GM23248 (cell line): ENCODE measurements at regions not wholly inside any gene's neighbourhood (a gene's known extent, or its start where the extent isn't known, plus 50 kb on each side); places are given as distances from the start of the nearest gene placed in this dataset.
A peak's percentile ranks its signal among the peaks of the same experiment; 100 is the strongest.

ENCODE experiments used
- DNase-seq: peaks from one replicate; pipeline ENCODE4 v3.0.0-alpha.2; 2015
- H2AFZ ChIP-seq: fragments of 200-600 bp; sonication (generic); 2 replicates; pipeline ENCODE4 v1.6.1; 2016; ENCODE audit warnings: antibody characterized with exemption
- H3F3A ChIP-seq: fragments of 200-600 bp; sonication (generic); 2 replicates; pipeline ENCODE4 v1.6.1; 2016; ENCODE audit warnings: mild to moderate bottlenecking, antibody characterized with exemption, mixed run types; ENCODE audit not compliant: insufficient read depth
- H3K27ac ChIP-seq: fragments of 200-600 bp; sonication (generic); 2 replicates; pipeline ENCODE4 v1.5.1; 2016; ENCODE audit warnings: mild to moderate bottlenecking
- H3K27me3 ChIP-seq: fragments of 200-600 bp; sonication (generic); replicated peaks from 2 replicates; pipeline ENCODE4 v1.6.1; 2016; ENCODE audit warnings: mild to moderate bottlenecking; ENCODE audit not compliant: insufficient read depth
- H3K36me3 ChIP-seq: fragments of 200-600 bp; sonication (generic); 2 replicates; pipeline ENCODE4 v1.6.1; 2016; ENCODE audit warnings: low read depth, mild to moderate bottlenecking
- H3K4me1 ChIP-seq: fragments of 200-600 bp; sonication (generic); 2 replicates; pipeline ENCODE4 v1.6.1; 2016; ENCODE audit warnings: mild to moderate bottlenecking; ENCODE audit not compliant: insufficient read depth
- H3K4me2 ChIP-seq: fragments of 200-600 bp; sonication (generic); one replicate; pipeline ENCODE4 v1.6.1; 2016; ENCODE audit warnings: mild to moderate bottlenecking; ENCODE audit not compliant: unreplicated experiment
- H3K4me3 ChIP-seq: fragments of 200-600 bp; sonication (generic); 2 replicates; pipeline ENCODE4 v1.5.1; 2016; ENCODE audit warnings: mild to moderate bottlenecking
- H3K79me2 ChIP-seq: fragments of 200-600 bp; sonication (generic); 2 replicates; pipeline ENCODE4 v1.6.1; 2016; ENCODE audit warnings: mild to moderate bottlenecking; ENCODE audit not compliant: insufficient read depth
- H3K9ac ChIP-seq: fragments of 200-600 bp; sonication (generic); 2 replicates; pipeline ENCODE4 v1.6.1; 2016; ENCODE audit warnings: mild to moderate bottlenecking
- H3K9me2 ChIP-seq: fragments of 200-600 bp; sonication (generic); 2 replicates; pipeline ENCODE4 v1.6.1; 2016; ENCODE audit warnings: mixed run types, mild to moderate bottlenecking, moderate library complexity; ENCODE audit not compliant: insufficient read depth
- H3K9me3 ChIP-seq: fragments of 200-600 bp; sonication (generic); one replicate; pipeline ENCODE4 v1.6.1; 2017; ENCODE audit warnings: low read depth
- H4K20me1 ChIP-seq: fragments of 200-600 bp; sonication (generic); 2 replicates; pipeline ENCODE4 v1.6.0; 2016; ENCODE audit not compliant: insufficient read depth
- EZH2 ChIP-seq: fragments of 200-600 bp; sonication (generic); IDR thresholded peaks from 2 replicates; pipeline ENCODE4 v1.6.1; 2018; ENCODE audit warnings: antibody characterized with exemption, mild to moderate bottlenecking; ENCODE audit not compliant: insufficient read depth, poor library complexity, severe bottlenecking
- EZH2phosphoT487 ChIP-seq: fragments of 200-600 bp; sonication (generic); IDR thresholded peaks from 2 replicates; pipeline ENCODE4 v1.6.1; 2018; ENCODE audit warnings: antibody characterized with exemption, moderate library complexity, mild to moderate bottlenecking, low read depth; ENCODE audit not compliant: insufficient read depth
- WGBS, 2 experiments: methylation state at CpG; one replicate each; pipeline ENCODE4 v1.1.6; 2015 to 2017; ENCODE audit warnings: low lambda C conversion rate in 2 of 2, low coverage in 1 of 2; ENCODE audit errors: missing lambda C conversion rate in 2 of 2; 5-methylcytosine and 5-hydroxymethylcytosine counted together
- in situ Hi-C: fragments of 300-500 bp; cut with MboI; formaldehyde crosslinking; loops from 2 replicates; pipeline ENCODE4 v1.15.0; 2020

- Histone ChIP-seq H3K4me2 (no peak overlapping the region), H3F3A (no peaks in the 10 kb centered on the region), H3K9me2 (no peaks in the 10 kb centered on the region), H3K27ac (no peak overlapping the region), H3K9me3 (no peaks in the 10 kb centered on the region), H3K36me3 (no peaks in the 10 kb centered on the region), H3K27me3 (peaks cover 14% of the 10 kb centered on the region; the same call in 1 of the 2 replicates), H4K20me1 (no peaks in the 10 kb centered on the region), H3K4me3 (no peak overlapping the region), H3K9ac (no peak overlapping the region), H3K79me2 (no peaks in the 10 kb centered on the region), H2AFZ (no peak overlapping the region), H3K4me1 (no peaks in the 10 kb centered on the region)
- TF ChIP-seq EZH2 (no peak), EZH2phosphoT487 (no peak)
- DNase-seq: peak; percentile 35
- in situ Hi-C loops: loop anchor here (5.0 kb wide), 1 partner anchor 273 kb away; no protein-coding TSS in a partner anchor
- WGBS, 2 experiments: 50 to 55% methylated on average over 7 of the region's 7 CpGs
Observed at GRCh38 chr15:79185199-79185598, 94.6 kb upstream of the RASGRF1 start.

GRCh38 chr15:79184465-79184892 lies 93.9 kb upstream of the RASGRF1 start:
- TF ChIP-seq EZH2: no peak
- TF ChIP-seq EZH2phosphoT487: no peak
- Histone ChIP-seq H2AFZ (no peak overlapping the region), H3K4me1 (no peaks in the 10 kb centered on the region), H3K9me3 (no peaks in the 10 kb centered on the region), H3K4me2 (no peak overlapping the region), H3K79me2 (no peaks in the 10 kb centered on the region), H4K20me1 (no peaks in the 10 kb centered on the region), H3F3A (no peaks in the 10 kb centered on the region), H3K9ac (no peak overlapping the region), H3K9me2 (no peaks in the 10 kb centered on the region), H3K27me3 (peaks cover 8% of the 10 kb centered on the region; the same call in 1 of the 2 replicates), H3K4me3 (no peak overlapping the region), H3K27ac (no peak overlapping the region), H3K36me3 (no peaks in the 10 kb centered on the region)
- whole genome bisulfite sequencing, 2 experiments: 0 to 2% methylated on average over 4 of the region's 4 CpGs
- in situ Hi-C loops: loop anchor here (5.0 kb wide), 1 partner anchor 152 kb away; no protein-coding TSS in a partner anchor
- peak; percentile 69 for DNase-seq

- no peak overlapping the region for H3K27ac ChIP-seq
- no peaks in the 10 kb centered on the region for H3K9me2 ChIP-seq
- H3K4me1 ChIP-seq: no peaks in the 10 kb centered on the region
- no peaks in the 10 kb centered on the region for H3F3A ChIP-seq
- H3K4me2 ChIP-seq: no peak overlapping the region
- H3K36me3 ChIP-seq: no peaks in the 10 kb centered on the region
- H3K4me3 ChIP-seq: no peak overlapping the region
- H3K9ac ChIP-seq: no peak overlapping the region
- DNase-seq: no peak
- H3K27me3 ChIP-seq: no peaks in the 10 kb centered on the region
- H3K9me3 ChIP-seq: no peaks in the 10 kb centered on the region
- WGBS, 2 experiments: 50 to 54% methylated on average over 5 of the region's 5 CpGs
- TF ChIP-seq EZH2phosphoT487 (no peak), EZH2 (no peak)
- no peaks in the 10 kb centered on the region for H3K79me2 ChIP-seq
- in situ Hi-C loops: loop anchor here (5.0 kb wide), 1 partner anchor 148 kb away; no protein-coding TSS in a partner anchor
- no peaks in the 10 kb centered on the region for H4K20me1 ChIP-seq
- no peak overlapping the region for H2AFZ ChIP-seq
Observed at GRCh38 chr15:79180318-79180717, 89.7 kb upstream of the RASGRF1 start.

- H3K27me3 ChIP-seq: no peaks in the 10 kb centered on the region
- no peaks in the 10 kb centered on the region for H4K20me1 ChIP-seq
- no peaks in the 10 kb centered on the region for H3K36me3 ChIP-seq
- H3K9ac ChIP-seq: no peak overlapping the region
- H3K4me1 ChIP-seq: no peaks in the 10 kb centered on the region
- WGBS, 2 experiments: 63 to 68% methylated on average over 5 of the region's 5 CpGs
- no peaks in the 10 kb centered on the region for H3K9me3 ChIP-seq
- H3K79me2 ChIP-seq: no peaks in the 10 kb centered on the region
- no peak for DNase-seq
- no peaks in the 10 kb centered on the region for H3K9me2 ChIP-seq
- TF ChIP-seq EZH2phosphoT487 (no peak), EZH2 (no peak)
- H3K4me3 ChIP-seq: no peak overlapping the region
- H2AFZ ChIP-seq: no peak overlapping the region
- H3K27ac ChIP-seq: no peak overlapping the region
- in situ Hi-C loops: no loop called here
- H3K4me2 ChIP-seq: no peak overlapping the region
- H3F3A ChIP-seq: no peaks in the 10 kb centered on the region
Observed at GRCh38 chr15:79179597-79179996, 89.0 kb upstream of the RASGRF1 start.

- no peak overlapping the region for H3K4me3 ChIP-seq
- H3K4me1 ChIP-seq: no peaks in the 10 kb centered on the region
- H3K36me3 ChIP-seq: no peaks in the 10 kb centered on the region
- no peaks in the 10 kb centered on the region for H3K9me3 ChIP-seq
- H4K20me1 ChIP-seq: no peaks in the 10 kb centered on the region
- H3K4me2 ChIP-seq: no peak overlapping the region
- no peak overlapping the region for H3K9ac ChIP-seq
- H2AFZ ChIP-seq: no peak overlapping the region
- in situ Hi-C loops: no loop called here
- no peak for DNase-seq
- H3K79me2 ChIP-seq: no peaks in the 10 kb centered on the region
- no peaks in the 10 kb centered on the region for H3K27me3 ChIP-seq
- no peak for TF ChIP-seq EZH2
- 81 to 85% methylated on average over 14 of the region's 14 CpGs for WGBS, 2 experiments
- no peaks in the 10 kb centered on the region for H3K9me2 ChIP-seq
- no peak overlapping the region for H3K27ac ChIP-seq
- no peaks in the 10 kb centered on the region for H3F3A ChIP-seq
Observed at GRCh38 chr15:79179108-79179561, 88.6 kb upstream of the RASGRF1 start.
